Heart left ventricle (tissue), 13 donors: ENCODE measurements at regions not wholly inside any gene's neighbourhood (a gene's known extent, or its start where the extent isn't known, plus 50 kb on each side); places are given as distances from the start of the nearest gene placed in this dataset.

Experiments used
- POLR2A ChIP-seq, 2 donors: fragments of 450-650 bp; IDR thresholded peaks; one replicate each; pipeline ENCODE4 v1.6.1; 2017; ENCODE audit warnings: antibody characterized with exemption in 2 of 2, mild to moderate bottlenecking in 2 of 2, moderate library complexity in 2 of 2
- TF ChIP-seq, protein P1 (sequence below), 12 donors: fragments of 200-600 bp; sonication (generic) in 4 of 12; IDR thresholded peaks; one replicate each; pipeline versions ENCODE4 v1.5.0 to v1.8.0; 2018 to 2022; ENCODE audit warnings: antibody characterized with exemption in 12 of 12, mild to moderate bottlenecking in 5 of 12
- donor health status: ischemic (EF 13 %, LVEDD 7.1; RV severe dilation, severe dysfunction).
- donor health status: DM: no; HTN: yes; CAD: no.
- donor health status: DM: no; HTN: no; CAD: no.
- donor health status: ischemic (EF 25% LVEDD 6.9; RV normal size, moderate dysfunction).
- donor health status: ischemic (EF 25% LVEDD 5.7; RV mildly dilated, moderate dysfunction).
- donor health status: ischemic (EF 35%, LVEDD 5.7; RV mildly dilated, moderate dysfunction).
- donor health status: nonischemic (EF 11% LVEDD 7.7; RV severe dilation, severe dysfunction).
- donor health status: DM: yes; HTN: yes; CAD: no.
- donor health status: PGD.
- donor health status: ischemic (EF 29% LVEDD 5.4; RV normal size, mild dysfunction).
- donor health status: nonischemic (EF 23%, LVEDD 6.1; RV moderate dilation, normal function).

DNA sequence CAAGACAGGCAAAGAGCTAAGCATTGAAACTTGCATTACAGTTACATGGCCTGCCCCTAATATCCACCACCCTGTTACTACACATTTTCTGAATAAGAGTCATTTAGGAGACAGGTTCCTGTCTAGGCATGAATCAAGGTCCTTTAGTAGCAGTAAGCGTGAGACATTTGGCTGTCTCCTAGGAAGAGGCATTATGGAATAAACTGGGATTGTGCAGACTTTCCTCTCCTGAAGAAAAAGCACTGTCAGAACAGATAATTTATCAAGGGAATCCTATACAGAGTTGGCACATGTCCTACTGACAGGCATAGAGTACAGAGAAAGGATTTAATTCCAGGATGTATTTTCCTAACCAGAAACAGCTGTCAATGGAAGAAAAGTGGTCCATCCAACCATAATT, 111.9 kb downstream of the INHBA start:
- TF ChIP-seq, protein P1, sequence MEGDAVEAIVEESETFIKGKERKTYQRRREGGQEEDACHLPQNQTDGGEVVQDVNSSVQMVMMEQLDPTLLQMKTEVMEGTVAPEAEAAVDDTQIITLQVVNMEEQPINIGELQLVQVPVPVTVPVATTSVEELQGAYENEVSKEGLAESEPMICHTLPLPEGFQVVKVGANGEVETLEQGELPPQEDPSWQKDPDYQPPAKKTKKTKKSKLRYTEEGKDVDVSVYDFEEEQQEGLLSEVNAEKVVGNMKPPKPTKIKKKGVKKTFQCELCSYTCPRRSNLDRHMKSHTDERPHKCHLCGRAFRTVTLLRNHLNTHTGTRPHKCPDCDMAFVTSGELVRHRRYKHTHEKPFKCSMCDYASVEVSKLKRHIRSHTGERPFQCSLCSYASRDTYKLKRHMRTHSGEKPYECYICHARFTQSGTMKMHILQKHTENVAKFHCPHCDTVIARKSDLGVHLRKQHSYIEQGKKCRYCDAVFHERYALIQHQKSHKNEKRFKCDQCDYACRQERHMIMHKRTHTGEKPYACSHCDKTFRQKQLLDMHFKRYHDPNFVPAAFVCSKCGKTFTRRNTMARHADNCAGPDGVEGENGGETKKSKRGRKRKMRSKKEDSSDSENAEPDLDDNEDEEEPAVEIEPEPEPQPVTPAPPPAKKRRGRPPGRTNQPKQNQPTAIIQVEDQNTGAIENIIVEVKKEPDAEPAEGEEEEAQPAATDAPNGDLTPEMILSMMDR (IDR thresholded peaks at IDR 0.05), result no peak
- no peak for TF ChIP-seq POLR2A (IDR thresholded peaks at IDR 0.05)
